HCT116 (cell line): ENCODE measurements at regions not wholly inside any gene's neighbourhood (a gene's known extent, or its start where the extent isn't known, plus 50 kb on each side); places are given as distances from the start of the nearest gene placed in this dataset.

Source experiments
- EGR1 ChIP-seq: IDR thresholded peaks from 2 replicates; pipeline ENCODE4 v1.6.1; 2012; ENCODE audit warnings: low read depth
- EZH2phosphoT487 ChIP-seq: fragments of 200-600 bp; IDR thresholded peaks from 2 replicates; pipeline ENCODE4 v1.6.1; 2018; ENCODE audit warnings: antibody characterized with exemption, borderline replicate concordance
- JUND ChIP-seq: IDR thresholded peaks from 2 replicates; pipeline ENCODE4 v1.6.1; 2012
- POLR2A ChIP-seq: IDR thresholded peaks from 2 replicates; pipeline ENCODE4 v1.7.0; 2011; ENCODE audit warnings: borderline replicate concordance; ENCODE audit not compliant: insufficient read depth, insufficient read length; ENCODE audit errors: extremely low read depth
- POLR2AphosphoS5 ChIP-seq: IDR thresholded peaks from 2 replicates; pipeline ENCODE4 v1.6.1; 2011; ENCODE audit warnings: mild to moderate bottlenecking, low read depth, low read length, moderate library complexity
- YY1 ChIP-seq: IDR thresholded peaks from 2 replicates; pipeline ENCODE4 v1.6.1; 2011; ENCODE audit warnings: low read length, low read depth, moderate library complexity, mild to moderate bottlenecking; ENCODE audit not compliant: insufficient replicate concordance; ENCODE audit errors: extremely low read depth
- ZNF274 ChIP-seq: fragments of 200-500 bp; sonication (Bioruptor generic); IDR thresholded peaks from 2 replicates; pipeline ENCODE4 v1.6.1; 2014; ENCODE audit warnings: mild to moderate bottlenecking, low read depth, low read length, inconsistent platforms
- TF ChIP-seq, protein P1 (sequence below): IDR thresholded peaks from 2 replicates; pipeline ENCODE4 v1.6.1; 2012

GRCh38 chr15:77772641-77773402 lies 140.1 kb upstream of the LINGO1 start:
- TF ChIP-seq ZNF274: no peak
- no peak for TF ChIP-seq JUND
- no peak for TF ChIP-seq YY1
- no peak for TF ChIP-seq POLR2AphosphoS5
- TF ChIP-seq EZH2phosphoT487: no peak
- TF ChIP-seq POLR2A: no peak
- no peak for TF ChIP-seq EGR1
- TF ChIP-seq, protein P1, sequence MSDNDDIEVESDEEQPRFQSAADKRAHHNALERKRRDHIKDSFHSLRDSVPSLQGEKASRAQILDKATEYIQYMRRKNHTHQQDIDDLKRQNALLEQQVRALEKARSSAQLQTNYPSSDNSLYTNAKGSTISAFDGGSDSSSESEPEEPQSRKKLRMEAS: no peak
